ENCODE measurements at regions not wholly inside any gene's neighbourhood (a gene's known extent, or its start where the extent isn't known, plus 50 kb on each side); places are given as distances from the start of the nearest gene placed in this dataset.

GRCh38 chr2:16409849-16410248, 255.8 kb downstream of the CYRIA start:
- DNase-seq (ENCODE audit: low read depth), result no peak

DNA sequence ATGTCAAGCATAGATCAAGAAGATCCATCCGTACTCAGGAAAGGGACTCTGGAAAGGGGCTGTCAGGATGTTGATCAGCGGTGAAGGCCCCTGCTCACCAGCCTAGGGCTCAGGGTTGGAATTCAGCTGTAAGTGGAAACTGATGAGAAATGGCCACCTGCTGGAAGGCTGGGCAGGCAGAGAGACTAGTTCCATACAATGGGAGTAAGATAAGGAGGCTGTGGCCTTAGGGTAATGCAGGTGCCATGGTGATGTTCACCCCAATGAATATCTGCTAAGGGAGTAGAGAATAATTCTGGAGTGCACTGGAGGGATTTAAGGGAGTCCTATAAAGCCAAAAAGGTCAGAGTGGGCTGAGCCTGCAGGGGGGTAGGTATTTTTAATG, 256.6 kb downstream of the CYRIA start:
- DNase-seq (ENCODE audit: low read depth), result no peak

DNA sequence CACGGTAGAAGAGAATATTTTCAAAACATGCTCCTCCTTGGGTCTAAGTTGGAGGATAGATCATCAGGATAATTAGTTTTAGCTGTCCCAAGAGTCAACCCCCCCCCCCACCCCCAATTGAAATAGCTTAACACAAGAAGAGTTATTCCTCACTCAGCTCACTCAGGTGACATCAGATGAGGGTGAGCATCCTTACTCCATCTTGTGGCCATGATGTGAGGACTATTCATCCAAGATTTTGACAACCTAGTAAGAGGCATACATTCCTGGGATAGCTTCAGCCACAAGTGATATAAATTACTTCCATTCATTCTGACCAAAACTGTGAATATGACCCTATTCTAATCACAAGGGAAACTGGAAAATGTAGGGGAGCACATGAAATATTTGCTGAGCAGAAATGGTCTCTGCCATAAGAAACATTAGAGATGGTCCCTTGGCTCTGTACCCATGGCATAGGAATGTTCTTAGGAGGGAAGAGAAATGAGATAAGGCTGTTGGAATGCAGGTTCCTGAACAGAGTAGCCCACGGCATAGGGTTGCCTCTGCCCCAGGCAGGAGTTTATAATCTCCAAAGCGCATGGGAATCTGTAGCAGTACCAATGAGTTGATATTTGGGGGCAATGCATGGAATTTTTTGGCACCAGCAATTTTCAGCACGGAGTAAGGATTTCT, 257.2 kb downstream of the CYRIA start:
- no peak for DNase-seq (ENCODE audit: low read depth)

DNA sequence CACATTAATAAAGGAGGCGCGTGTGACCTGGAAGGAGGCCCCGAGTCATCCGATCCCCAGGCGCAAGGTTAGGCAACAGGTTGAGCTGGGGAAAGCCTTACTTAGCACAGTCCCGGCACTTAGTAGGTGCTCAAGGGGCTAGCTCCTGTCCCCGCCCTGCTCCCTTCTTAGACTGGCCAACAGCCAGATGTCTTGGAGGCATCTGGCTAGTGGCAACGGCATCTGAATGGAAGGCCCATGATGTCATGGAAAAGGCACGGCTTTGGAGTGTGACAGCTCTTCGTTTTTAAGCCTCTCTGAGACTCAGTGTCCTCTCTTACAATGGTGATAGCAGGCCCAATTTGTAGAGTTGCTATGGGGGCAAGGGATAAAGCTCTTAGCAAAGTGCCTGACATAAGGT, 258.3 kb downstream of the CYRIA start:
- no peak for DNase-seq (ENCODE audit: low read depth)

DNA sequence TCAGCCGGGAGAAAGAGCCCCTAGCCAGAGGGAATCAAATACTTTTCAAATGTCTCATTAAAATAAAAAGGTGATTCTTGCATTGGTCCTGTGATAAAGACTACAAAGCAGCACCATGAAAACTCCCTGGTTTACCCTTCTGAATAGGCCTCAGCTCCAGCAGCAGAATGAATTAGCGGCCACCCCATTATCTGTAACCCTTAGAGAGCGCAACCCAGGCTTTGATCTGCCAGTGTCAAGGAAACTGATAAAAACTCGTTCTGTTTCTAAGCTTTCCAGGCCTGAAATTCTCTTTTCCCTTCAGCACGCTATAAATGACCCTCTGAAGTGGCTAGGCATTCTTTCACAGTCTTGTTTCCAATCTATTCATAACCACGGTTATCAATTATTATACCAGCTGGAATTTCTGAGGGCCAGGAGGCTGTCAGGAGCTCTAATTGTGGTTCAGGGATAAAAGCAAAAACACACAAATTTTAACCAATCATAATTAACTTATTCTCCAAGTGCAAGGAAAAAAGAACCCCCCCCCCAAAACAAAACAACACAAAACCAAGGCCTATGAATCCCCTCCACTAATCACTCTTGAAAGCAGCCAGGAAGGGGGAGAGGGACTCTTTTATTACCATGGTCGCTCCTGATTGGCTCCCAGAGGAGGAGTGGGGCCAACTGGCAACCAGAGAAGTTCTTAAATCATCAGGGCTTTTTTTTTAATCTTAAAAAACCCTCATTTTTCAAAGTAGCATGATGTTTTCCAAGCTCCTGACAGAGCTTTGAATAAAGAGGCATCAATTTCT, 258.9 kb downstream of the CYRIA start:
- DNase-seq (ENCODE audit: low read depth), result no peak

- DNase-seq (ENCODE audit: low read depth), result no peak
These were observed 260.1 kb downstream of the CYRIA start for GRCh38 chr2:16405551-16405950.

DNA sequence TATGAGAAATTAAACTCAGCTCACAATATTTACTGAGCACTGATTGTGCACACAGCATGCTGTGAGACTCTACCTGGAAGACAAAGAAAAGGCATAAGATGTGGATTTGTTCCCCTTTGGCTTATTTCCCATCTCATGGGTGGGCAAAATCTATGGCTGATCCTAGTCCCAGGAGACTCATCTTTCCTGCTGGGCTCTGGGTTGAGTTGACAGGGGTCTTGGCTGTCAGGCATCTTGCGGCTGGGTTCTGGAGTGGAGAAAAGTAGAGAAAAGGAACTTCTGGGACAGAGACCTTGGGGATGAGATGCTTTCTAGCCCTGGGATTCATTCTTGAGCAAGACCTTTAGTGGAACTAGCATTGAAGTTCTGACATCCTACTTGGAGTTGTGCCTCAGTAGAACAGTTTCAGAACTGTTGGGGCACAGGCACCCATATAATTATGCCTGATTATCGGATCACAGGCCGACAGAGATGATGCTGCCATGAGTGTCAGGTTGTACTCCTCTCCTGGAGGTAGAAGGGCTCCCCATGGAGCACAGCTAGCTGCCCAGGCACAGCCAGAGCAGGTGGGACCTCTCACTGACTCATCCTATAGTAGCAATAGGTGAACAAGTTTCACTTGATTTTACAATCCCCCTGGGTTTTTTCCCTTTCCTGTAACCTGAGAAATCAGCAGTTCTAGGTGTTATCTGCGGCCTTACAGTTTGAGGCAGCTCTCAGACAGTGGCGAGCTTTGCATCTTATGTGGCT, 260.9 kb downstream of the CYRIA start:
- DNase-seq (ENCODE audit: low read depth), result no peak

DNA sequence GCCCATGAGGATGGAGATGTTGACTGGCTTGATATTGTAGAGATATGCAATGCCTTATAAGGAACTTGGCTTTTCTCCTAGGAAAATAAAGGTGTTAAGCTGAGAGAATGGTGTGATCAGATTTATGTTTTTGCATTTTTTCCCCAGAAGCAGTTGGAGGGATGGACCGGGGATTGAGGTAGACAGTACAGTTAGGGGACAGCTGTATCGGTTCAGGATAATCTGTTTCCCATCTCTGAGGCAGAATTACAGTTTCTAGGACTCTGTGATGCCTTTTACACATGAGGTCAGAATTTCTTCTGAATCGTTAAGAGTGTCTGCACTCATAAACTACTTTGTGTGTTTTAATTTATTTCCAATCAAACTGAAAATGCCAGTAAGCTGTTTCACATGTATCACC, 261.5 kb downstream of the CYRIA start:
- no peak for DNase-seq (ENCODE audit: low read depth)

DNA sequence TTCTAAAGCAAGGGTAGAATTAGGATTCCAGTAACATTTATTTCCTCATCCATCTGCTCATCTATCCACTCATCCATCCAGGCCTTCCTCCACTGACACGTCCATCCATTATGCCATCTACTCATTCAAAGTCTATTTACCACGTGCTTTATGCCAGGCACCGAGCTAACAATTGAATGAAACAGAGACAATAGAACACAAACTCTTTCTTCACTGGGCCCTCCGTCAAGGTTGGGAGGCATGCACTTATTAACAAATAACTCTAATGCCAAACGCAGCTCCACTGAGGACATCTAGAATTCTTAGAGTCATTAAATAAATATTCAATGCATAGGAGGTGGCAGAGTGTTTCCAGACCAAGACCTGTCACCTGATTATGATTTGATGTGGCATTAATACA, 262.7 kb downstream of the CYRIA start:
- DNase-seq (ENCODE audit: low read depth), result no peak

GRCh38 chr2:16401761-16402300, 263.8 kb downstream of the CYRIA start:
- DNase-seq (ENCODE audit: low read depth), result no peak

GRCh38 chr2:16400127-16400623, 265.5 kb downstream of the CYRIA start:
- no peak for DNase-seq (ENCODE audit: low read depth)

DNA sequence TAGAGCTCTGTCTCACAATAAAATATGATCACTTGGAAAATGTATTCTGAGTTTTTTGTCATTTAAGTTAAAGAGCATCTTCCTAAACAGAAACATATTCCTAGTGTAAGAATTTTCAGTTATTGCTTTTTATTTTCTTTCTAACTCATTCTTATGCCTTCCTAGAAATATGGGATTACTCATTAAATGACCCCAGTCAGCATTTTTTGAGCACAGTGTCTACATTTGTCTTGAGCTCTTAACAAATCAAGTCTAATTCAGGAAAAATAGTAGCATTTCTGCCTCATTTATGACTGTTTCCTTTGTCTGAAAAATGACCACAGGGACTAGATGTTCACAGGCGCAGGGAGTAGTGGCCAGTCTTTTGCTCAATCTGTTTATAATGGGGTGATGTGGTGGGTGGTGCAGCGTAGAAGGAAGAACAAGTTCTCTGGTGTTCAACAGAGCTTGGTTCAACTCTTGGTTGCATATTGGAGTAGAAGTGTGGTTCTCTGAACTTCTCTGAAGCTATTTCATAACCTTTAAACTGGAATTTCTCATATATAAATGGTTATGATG, 267.1 kb downstream of the CYRIA start:
- DNase-seq (ENCODE audit: low read depth), result no peak

GRCh38 chr2:16397681-16398475, 267.8 kb downstream of the CYRIA start:
- DNase-seq (ENCODE audit: low read depth), result no peak

DNA sequence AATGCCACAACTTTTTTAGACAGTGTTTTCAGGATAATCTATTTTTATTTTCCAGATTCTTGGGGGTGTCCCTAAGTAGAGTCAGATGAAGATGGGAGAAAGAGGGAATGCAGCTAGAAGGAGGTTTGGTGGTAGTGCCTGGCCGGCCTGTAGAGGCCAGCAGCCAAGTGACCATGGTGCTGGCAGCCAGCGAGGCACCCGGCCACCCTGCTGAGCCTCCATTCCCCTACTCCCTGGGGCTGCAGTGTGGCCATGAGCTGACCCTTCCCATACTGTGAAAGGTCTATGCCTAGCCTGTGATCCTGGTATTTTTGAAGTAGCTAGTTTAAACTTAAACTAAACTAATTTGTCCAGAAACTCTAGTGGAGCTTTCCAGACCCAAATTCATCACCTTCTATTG, 268.6 kb downstream of the CYRIA start:
- DNase-seq (ENCODE audit: low read depth), result no peak

- DNase-seq (ENCODE audit: low read depth), result no peak
These were observed 269.5 kb downstream of the CYRIA start for GRCh38 chr2:16396171-16396570.

GRCh38 chr2:16395601-16396000, 270.0 kb downstream of the CYRIA start:
- DNase-seq (ENCODE audit: low read depth), result no peak

GRCh38 chr2:16394986-16395550, 270.6 kb downstream of the CYRIA start:
- no peak for DNase-seq (ENCODE audit: low read depth)

GRCh38 chr2:16394072-16394985, 271.3 kb downstream of the CYRIA start:
- DNase-seq (ENCODE audit: low read depth), result no peak

DNA sequence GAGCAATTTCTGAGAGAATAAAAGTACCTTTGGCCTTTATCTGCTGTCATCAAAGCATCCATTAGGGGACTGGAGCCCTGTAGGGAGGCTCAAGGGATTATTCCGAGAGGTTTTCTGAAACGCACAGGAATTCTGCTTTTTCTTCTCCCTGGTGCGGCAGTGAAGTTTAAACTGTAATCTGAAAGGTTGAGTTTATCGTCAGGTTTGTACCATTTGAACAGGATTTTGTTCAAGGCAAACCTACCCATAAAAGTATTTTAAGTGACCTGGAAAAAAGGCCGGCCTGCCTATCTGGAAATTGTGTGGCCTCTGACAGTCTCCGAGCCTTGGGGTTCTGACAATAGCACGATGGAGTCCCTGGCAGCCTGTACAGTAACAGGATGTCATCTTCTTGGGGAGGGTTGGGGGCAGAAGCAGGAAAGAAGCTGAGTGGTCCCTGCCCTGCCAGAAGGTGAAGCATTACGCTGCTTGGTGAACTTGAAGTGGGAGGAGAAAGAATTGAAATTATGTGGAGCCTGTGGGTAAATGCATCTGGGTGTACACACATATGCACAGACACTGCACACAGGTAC, 272.0 kb downstream of the CYRIA start:
- DNase-seq (ENCODE audit: low read depth), result no peak

Data from iris pigment epithelial cell (primary cell).